ENCODE measurements at regions not wholly inside any gene's neighbourhood (a gene's known extent, or its start where the extent isn't known, plus 50 kb on each side); places are given as distances from the start of the nearest gene placed in this dataset.

DNA sequence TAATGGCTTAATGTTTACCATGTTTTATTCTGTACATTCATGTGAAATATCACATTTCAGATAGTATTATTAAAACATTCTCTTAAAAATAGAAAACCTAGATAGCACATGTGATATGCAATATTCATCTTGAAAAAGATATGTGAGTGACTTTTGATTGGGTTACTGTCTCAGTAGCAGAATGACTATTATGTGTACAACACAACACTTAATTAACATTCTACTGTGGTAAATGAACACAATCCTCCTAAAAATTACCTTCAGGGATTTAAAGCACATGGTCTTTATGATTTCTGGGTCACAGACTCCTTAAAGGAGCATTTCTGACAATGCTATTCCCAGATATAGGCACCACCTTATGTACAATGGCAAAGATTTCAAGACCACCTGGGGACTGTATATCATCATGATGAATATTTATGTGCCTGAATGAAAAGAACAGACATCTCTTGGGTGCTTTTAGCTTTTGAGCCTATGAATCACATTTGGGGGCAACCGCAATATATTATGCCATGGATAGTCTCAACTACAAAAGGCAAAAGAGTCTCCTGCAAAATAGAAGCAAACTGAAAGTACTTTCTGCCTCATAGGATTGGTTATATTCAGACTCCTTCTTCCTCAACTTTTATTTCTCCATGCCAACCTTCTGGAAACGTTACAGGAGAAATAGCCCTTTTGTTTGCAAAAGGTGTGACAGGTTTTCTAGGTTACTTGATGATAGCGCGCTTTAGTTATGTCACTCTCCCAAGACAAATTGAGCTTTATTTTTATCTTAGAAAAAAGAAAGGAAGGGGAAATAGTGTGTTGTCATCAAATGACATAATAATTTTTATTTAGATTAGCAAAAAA is 259.0 kb downstream of the CALCRL start:
- TF ChIP-seq, protein P1, sequence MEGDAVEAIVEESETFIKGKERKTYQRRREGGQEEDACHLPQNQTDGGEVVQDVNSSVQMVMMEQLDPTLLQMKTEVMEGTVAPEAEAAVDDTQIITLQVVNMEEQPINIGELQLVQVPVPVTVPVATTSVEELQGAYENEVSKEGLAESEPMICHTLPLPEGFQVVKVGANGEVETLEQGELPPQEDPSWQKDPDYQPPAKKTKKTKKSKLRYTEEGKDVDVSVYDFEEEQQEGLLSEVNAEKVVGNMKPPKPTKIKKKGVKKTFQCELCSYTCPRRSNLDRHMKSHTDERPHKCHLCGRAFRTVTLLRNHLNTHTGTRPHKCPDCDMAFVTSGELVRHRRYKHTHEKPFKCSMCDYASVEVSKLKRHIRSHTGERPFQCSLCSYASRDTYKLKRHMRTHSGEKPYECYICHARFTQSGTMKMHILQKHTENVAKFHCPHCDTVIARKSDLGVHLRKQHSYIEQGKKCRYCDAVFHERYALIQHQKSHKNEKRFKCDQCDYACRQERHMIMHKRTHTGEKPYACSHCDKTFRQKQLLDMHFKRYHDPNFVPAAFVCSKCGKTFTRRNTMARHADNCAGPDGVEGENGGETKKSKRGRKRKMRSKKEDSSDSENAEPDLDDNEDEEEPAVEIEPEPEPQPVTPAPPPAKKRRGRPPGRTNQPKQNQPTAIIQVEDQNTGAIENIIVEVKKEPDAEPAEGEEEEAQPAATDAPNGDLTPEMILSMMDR (IDR thresholded peaks at IDR 0.05): no peak
- TF ChIP-seq EP300 (IDR thresholded peaks at IDR 0.05) (no peak), POLR2A (IDR thresholded peaks at IDR 0.05) (no peak), POLR2AphosphoS5 (IDR thresholded peaks at IDR 0.05) (no peak)

Data from upper lobe of left lung (tissue), 4 donors.